NB4 (cell line): ENCODE measurements at regions not wholly inside any gene's neighbourhood (a gene's known extent, or its start where the extent isn't known, plus 50 kb on each side); places are given as distances from the start of the nearest gene placed in this dataset.

Experiments
- CTCF ChIP-seq: IDR thresholded peaks from one replicate; pipeline ENCODE4 v1.5.1; 2012; ENCODE audit warnings: low read depth, low read length
- POLR2A ChIP-seq: IDR thresholded peaks from 2 replicates; pipeline ENCODE4 v1.6.1; 2011; ENCODE audit warnings: mild to moderate bottlenecking; ENCODE audit not compliant: insufficient read length; ENCODE audit errors: extremely low read depth

- TF ChIP-seq CTCF: no peak
- no peak for TF ChIP-seq POLR2A
Measured at GRCh38 chr21:16770266-16770665, 742.6 kb upstream of the CXADR start.
